K562 (cell line): ENCODE measurements at regions not wholly inside any gene's neighbourhood (a gene's known extent, or its start where the extent isn't known, plus 50 kb on each side); places are given as distances from the start of the nearest gene placed in this dataset.

Experiments
- ATAC-seq: fragments of 200-7000 bp; cut with Tn5 transposase; 3 replicates; pipeline ENCODE4 v1.9.1; 2020; ENCODE audit warnings: moderate library complexity
- BruUV-seq: library from RNA; stranded (reverse); fragments of 400-500 nt; replicated peaks from 2 replicates; lab custom pipeline; 2021; lab: Mats Ljungman, UMichigan
- CTCF ChIA-PET: fragments of 300-600 bp; formaldehyde crosslinking; extraction: SDS; loops from one replicate; lab custom pipeline; 2021; ENCODE audit warnings: low intra/inter-chr PET ratio; lab: Yijun Ruan, JAX
- POLR2A ChIA-PET: fragments of 300-600, 350-650 bp; sonication (Branson Sonifier 250); formaldehyde crosslinking; extraction: SDS; loops from one replicate; lab custom pipeline; 2021; ENCODE audit warnings: antibody characterized with exemption, inconsistent platforms; lab: Yijun Ruan, JAX
- DNase-seq, 4 experiments: peaks; one replicate each; pipeline versions ENCODE4 v3.0.0 to v3.0.0-alpha.2; 2011 to 2018; ENCODE audit warnings: low spot score in 3 of 4, mixed read lengths in 3 of 4; ENCODE audit errors: extremely low read depth in 1 of 4
- FAIRE-seq: peaks from 2 replicates; lab custom pipeline; 2011; peaks lifted over from hg19 to GRCh38; lab: Jason Lieb, UNC
- H2AFZ ChIP-seq: 2 replicates; pipeline ENCODE4 v1.6.0; 2011; ENCODE audit warnings: low read depth, low read length, control low read depth, inconsistent platforms
- H3K27ac ChIP-seq: fragments of 200-600 bp; 3 replicates; pipeline ENCODE4 v1.8.0; 2011; ENCODE audit warnings: low read depth, mild to moderate bottlenecking, control low read depth, inconsistent platforms, low read length, moderate library complexity, mixed read lengths; ENCODE audit errors: extremely low read depth
- H3K27me3 ChIP-seq, 2 experiments: fragments of 300-600 bp in 1 of 2; 2 replicates in 1 of 2; 3 replicates in 1 of 2; pipeline versions ENCODE4 v1.6.0 to v1.8.0; 2011; ENCODE audit warnings: inconsistent platforms in 2 of 2, low read length in 2 of 2, mild to moderate bottlenecking in 1 of 2, mixed read lengths in 1 of 2, moderate library complexity in 1 of 2; ENCODE audit not compliant: control insufficient read depth in 2 of 2, insufficient read depth in 2 of 2
- H3K36me3 ChIP-seq: fragments of 300-600 bp; 3 replicates; pipeline ENCODE4 v1.8.0; 2011; ENCODE audit warnings: mild to moderate bottlenecking, low read length, inconsistent platforms; ENCODE audit not compliant: control insufficient read depth, insufficient read depth
- H3K4me1 ChIP-seq, 2 experiments: fragments of 200-600 bp in 1 of 2; replicated peaks in 1 of 2; 2 replicates in 1 of 2; 3 replicates in 1 of 2; pipeline versions ENCODE4 v1.5.1 to v1.8.0; 2011; ENCODE audit warnings: inconsistent platforms in 2 of 2, low read length in 2 of 2, mild to moderate bottlenecking in 1 of 2, mixed read lengths in 1 of 2, moderate library complexity in 1 of 2; ENCODE audit not compliant: control insufficient read depth in 2 of 2, insufficient read depth in 2 of 2
- H3K4me2 ChIP-seq: 2 replicates; pipeline ENCODE4 v1.6.1; 2011; ENCODE audit warnings: low read length, control low read depth, inconsistent platforms, mixed read lengths; ENCODE audit not compliant: insufficient read depth
- H3K4me3 ChIP-seq: fragments of 200-600 bp; sonication (generic), shearing (Covaris generic); 2 replicates; pipeline ENCODE4 v1.5.1; 2016; ENCODE audit warnings: control low read depth, inconsistent platforms
- H3K79me2 ChIP-seq: fragments of 200-600 bp; 3 replicates; pipeline ENCODE4 v1.8.0; 2011; ENCODE audit warnings: low read length, inconsistent platforms; ENCODE audit not compliant: control insufficient read depth, insufficient read depth
- H3K9ac ChIP-seq, 2 experiments: 2 replicates each; pipeline versions ENCODE4 v1.6.0 to v1.6.1; 2011; ENCODE audit warnings: low read depth in 2 of 2, low read length in 2 of 2, control low read depth in 1 of 2, inconsistent platforms in 1 of 2, mild to moderate bottlenecking in 1 of 2, mixed read lengths in 1 of 2; ENCODE audit not compliant: insufficient read depth in 1 of 2
- H3K9me1 ChIP-seq: one replicate; pipeline ENCODE4 v1.6.0; 2011; ENCODE audit warnings: inconsistent platforms, mild to moderate bottlenecking, low read length, moderate library complexity; ENCODE audit not compliant: control insufficient read depth, insufficient read depth
- H3K9me3 ChIP-seq: replicated peaks from 2 replicates; pipeline ENCODE4 v1.5.1; 2011; ENCODE audit warnings: low read depth, low read length, inconsistent platforms; ENCODE audit not compliant: control insufficient read depth, insufficient read depth
- H4K20me1 ChIP-seq: replicated peaks from 2 replicates; pipeline ENCODE4 v1.6.1; 2011; ENCODE audit warnings: low read length, inconsistent platforms, mixed read lengths; ENCODE audit not compliant: control insufficient read depth, insufficient read depth
- EP300 ChIP-seq: IDR thresholded peaks from 2 replicates; pipeline ENCODE4 v1.6.1; 2012; ENCODE audit warnings: low read length, improper control_type of control experiment
- MEIS2 ChIP-seq: fragments of 450-650 bp; IDR thresholded peaks from 2 replicates; pipeline ENCODE4 v1.6.1; 2014; ENCODE audit warnings: mild to moderate bottlenecking; ENCODE audit not compliant: partially characterized antibody
- ZFX ChIP-seq: sonication (generic); formaldehyde crosslinking; IDR thresholded peaks from 2 replicates; pipeline ENCODE4 v1.8.0; 2022; ENCODE audit warnings: mild to moderate bottlenecking, missing genetic modification reagents, moderate library complexity
- WGBS: fragments of 100-300 bp; shearing (Covaris generic); methylation state at CpG from one replicate; pipeline ENCODE4 v1.1.6; 2016; ENCODE audit warnings: low coverage, mixed read lengths; ENCODE audit not compliant: insufficient coverage; ENCODE audit errors: missing lambda C conversion rate; 5-methylcytosine and 5-hydroxymethylcytosine counted together
- in situ Hi-C: fragments of 300-500 bp; cut with MboI; formaldehyde crosslinking; loops from 4 replicates; pipeline ENCODE4 v1.15.0; 2018; ENCODE audit warnings: inconsistent platforms, mixed read lengths
- intact Hi-C: fragments of 100-400 bp; cut with micrococcal nuclease; formaldehyde crosslinking; loops from 2 replicates; pipeline ENCODE4 v1.14.2; 2022
- TF ChIP-seq, protein P1 (sequence below): fragments of 150-350 bp; conservative IDR thresholded peaks from 2 replicates; pipeline ENCODE4 v1.6.1; 2014; ENCODE audit warnings: low read length

GRCh38 chr3:153257673-153258351 is 95.8 kb downstream of the RAP2B start:
- H2AFZ ChIP-seq, result peak overlapping the region; percentile 36; the same call in 1 of the 2 replicates
- POLR2A ChIA-PET, result no interaction called here
- H3K9me3 ChIP-seq, result no peaks in the 10 kb centered on the region
- no peak for TF ChIP-seq ZFX (CRISPR knock-in tag)
- no peak for TF ChIP-seq MEIS2
- TF ChIP-seq EP300, result no peak
- TF ChIP-seq, protein P1, sequence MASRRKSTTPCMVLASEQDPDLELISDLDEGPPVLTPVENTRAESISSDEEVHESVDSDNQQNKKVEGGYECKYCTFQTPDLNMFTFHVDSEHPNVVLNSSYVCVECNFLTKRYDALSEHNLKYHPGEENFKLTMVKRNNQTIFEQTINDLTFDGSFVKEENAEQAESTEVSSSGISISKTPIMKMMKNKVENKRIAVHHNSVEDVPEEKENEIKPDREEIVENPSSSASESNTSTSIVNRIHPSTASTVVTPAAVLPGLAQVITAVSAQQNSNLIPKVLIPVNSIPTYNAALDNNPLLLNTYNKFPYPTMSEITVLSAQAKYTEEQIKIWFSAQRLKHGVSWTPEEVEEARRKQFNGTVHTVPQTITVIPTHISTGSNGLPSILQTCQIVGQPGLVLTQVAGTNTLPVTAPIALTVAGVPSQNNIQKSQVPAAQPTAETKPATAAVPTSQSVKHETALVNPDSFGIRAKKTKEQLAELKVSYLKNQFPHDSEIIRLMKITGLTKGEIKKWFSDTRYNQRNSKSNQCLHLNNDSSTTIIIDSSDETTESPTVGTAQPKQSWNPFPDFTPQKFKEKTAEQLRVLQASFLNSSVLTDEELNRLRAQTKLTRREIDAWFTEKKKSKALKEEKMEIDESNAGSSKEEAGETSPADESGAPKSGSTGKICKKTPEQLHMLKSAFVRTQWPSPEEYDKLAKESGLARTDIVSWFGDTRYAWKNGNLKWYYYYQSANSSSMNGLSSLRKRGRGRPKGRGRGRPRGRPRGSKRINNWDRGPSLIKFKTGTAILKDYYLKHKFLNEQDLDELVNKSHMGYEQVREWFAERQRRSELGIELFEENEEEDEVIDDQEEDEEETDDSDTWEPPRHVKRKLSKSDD, result no peak
- H3K4me2 ChIP-seq, result no peak overlapping the region
- H3K9me1 ChIP-seq, result no peaks in the 10 kb centered on the region
- no peaks in the 10 kb centered on the region for H3K4me1 ChIP-seq
- 29% methylated on average over 2 of the region's 2 CpGs for WGBS
- no peak overlapping the region for H3K27ac ChIP-seq
- H3K9ac ChIP-seq, result no peak overlapping the region
- no peaks in the 10 kb centered on the region for H3K27me3 ChIP-seq
- CTCF ChIA-PET, result no interaction called here
- intact Hi-C loops (no loop called here), in situ Hi-C loops (no loop called here)
- no TSS peak for BruUV-seq
- DNase-seq (no peak), FAIRE-seq (no peak), ATAC-seq (no peak; the same call in 2 of the 3 replicates)
- H3K79me2 ChIP-seq, result no peaks in the 10 kb centered on the region
- no peaks in the 10 kb centered on the region for H3K36me3 ChIP-seq
- no peaks in the 10 kb centered on the region for H4K20me1 ChIP-seq
- H3K4me3 ChIP-seq, result no peak overlapping the region
